Gastrocnemius medialis (tissue), 4 donors: ENCODE measurements at regions not wholly inside any gene's neighbourhood (a gene's known extent, or its start where the extent isn't known, plus 50 kb on each side); places are given as distances from the start of the nearest gene placed in this dataset.

Experiments
- POLR2A ChIP-seq, 2 donors: fragments of 450-650 bp; IDR thresholded peaks; one replicate each; pipeline ENCODE4 v1.6.1; 2017; ENCODE audit warnings: antibody characterized with exemption in 2 of 2, mild to moderate bottlenecking in 2 of 2, moderate library complexity in 2 of 2
- TF ChIP-seq, protein P1 (sequence below), 5 experiments: fragments of 450-650 bp in 3 of 5; fragments of 200-600 bp in 2 of 5; sonication (generic) in 2 of 5; IDR thresholded peaks in 4 of 5; conservative IDR thresholded peaks in 1 of 5; 1 replicate in 4 of 5; 2 replicates in 1 of 5; pipeline ENCODE4 v1.5.1; 2016 to 2019; ENCODE audit warnings: antibody characterized with exemption in 5 of 5, mild to moderate bottlenecking in 3 of 5, moderate library complexity in 3 of 5

DNA sequence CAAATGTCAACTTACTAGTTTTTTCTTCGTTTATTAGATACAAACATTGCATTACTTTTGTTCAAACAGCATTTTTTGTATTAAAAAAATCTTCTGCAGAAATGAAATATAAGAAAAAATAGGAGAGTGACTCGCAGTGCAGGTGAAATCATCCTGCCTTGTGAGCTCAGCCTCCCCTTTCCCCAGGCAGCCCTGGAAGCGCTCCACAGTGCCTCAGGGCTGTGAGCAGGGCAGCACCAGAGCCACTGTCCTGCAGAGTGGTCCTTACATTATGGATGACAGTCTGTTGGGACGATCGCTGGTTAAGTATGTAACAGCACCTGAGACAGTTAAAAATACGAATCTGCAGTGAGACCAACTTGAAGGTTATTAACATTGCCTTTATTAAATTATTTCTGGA, 695.4 kb upstream of the POM121L12 start:
- TF ChIP-seq, protein P1, sequence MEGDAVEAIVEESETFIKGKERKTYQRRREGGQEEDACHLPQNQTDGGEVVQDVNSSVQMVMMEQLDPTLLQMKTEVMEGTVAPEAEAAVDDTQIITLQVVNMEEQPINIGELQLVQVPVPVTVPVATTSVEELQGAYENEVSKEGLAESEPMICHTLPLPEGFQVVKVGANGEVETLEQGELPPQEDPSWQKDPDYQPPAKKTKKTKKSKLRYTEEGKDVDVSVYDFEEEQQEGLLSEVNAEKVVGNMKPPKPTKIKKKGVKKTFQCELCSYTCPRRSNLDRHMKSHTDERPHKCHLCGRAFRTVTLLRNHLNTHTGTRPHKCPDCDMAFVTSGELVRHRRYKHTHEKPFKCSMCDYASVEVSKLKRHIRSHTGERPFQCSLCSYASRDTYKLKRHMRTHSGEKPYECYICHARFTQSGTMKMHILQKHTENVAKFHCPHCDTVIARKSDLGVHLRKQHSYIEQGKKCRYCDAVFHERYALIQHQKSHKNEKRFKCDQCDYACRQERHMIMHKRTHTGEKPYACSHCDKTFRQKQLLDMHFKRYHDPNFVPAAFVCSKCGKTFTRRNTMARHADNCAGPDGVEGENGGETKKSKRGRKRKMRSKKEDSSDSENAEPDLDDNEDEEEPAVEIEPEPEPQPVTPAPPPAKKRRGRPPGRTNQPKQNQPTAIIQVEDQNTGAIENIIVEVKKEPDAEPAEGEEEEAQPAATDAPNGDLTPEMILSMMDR (IDR thresholded peaks at IDR 0.05 in 4 of 5, conservative IDR thresholded peaks at IDR 0.05 in 1 of 5): no peak
- no peak for TF ChIP-seq POLR2A (IDR thresholded peaks at IDR 0.05)
